GM21528 (cell line): ENCODE measurements at regions not wholly inside any gene's neighbourhood (a gene's known extent, or its start where the extent isn't known, plus 50 kb on each side); places are given as distances from the start of the nearest gene placed in this dataset.
"Not testable (repeated sequence)": the region's sequence is repeated elsewhere in the genome, so short reads cannot be mapped to it uniquely, and the experiment has no call there.

Experiments used
- ATAC-seq: cut with Tn5 transposase; IDR thresholded peaks from one replicate; pipeline ENCODE4 v1.9.1; 2021; ENCODE audit warnings: mild to moderate bottlenecking, moderate library complexity; ENCODE audit not compliant: unreplicated experiment, low FRiP score

GRCh38 chr1:120465900-120466299 lies 51.1 kb downstream of the NBPF8 start:
- not testable (repeated sequence) for ATAC-seq

GRCh38 chr1:120477663-120478062 lies 62.8 kb downstream of the NBPF8 start:
- ATAC-seq, result not testable (repeated sequence)

GRCh38 chr1:120478400-120478799 lies 63.6 kb downstream of the NBPF8 start:
- ATAC-seq, result not testable (repeated sequence)

- ATAC-seq, result not testable (repeated sequence)
Observed at GRCh38 chr1:120487542-120487941, 72.7 kb downstream of the NBPF8 start.

- ATAC-seq, result not testable (repeated sequence)
Observed at GRCh38 chr1:120489217-120489616, 74.4 kb downstream of the NBPF8 start.

- not testable (repeated sequence) for ATAC-seq
Observed at GRCh38 chr1:120497145-120497544, 82.3 kb downstream of the NBPF8 start.

- not testable (repeated sequence) for ATAC-seq
Observed at GRCh38 chr1:120503284-120503683, 88.4 kb downstream of the NBPF8 start.

- not testable (repeated sequence) for ATAC-seq
Observed at GRCh38 chr1:120506352-120506751, 91.5 kb downstream of the NBPF8 start.

- ATAC-seq, result not testable (repeated sequence)
Observed at GRCh38 chr1:120508351-120508750, 93.5 kb downstream of the NBPF8 start.

GRCh38 chr1:120509258-120509657 lies 94.4 kb downstream of the NBPF8 start:
- ATAC-seq, result not testable (repeated sequence)

GRCh38 chr1:120513099-120513498 lies 98.3 kb downstream of the NBPF8 start:
- not testable (repeated sequence) for ATAC-seq

GRCh38 chr1:120513531-120513930 lies 98.7 kb downstream of the NBPF8 start:
- not testable (repeated sequence) for ATAC-seq

GRCh38 chr1:120519196-120519595 lies 104.4 kb downstream of the NBPF8 start:
- ATAC-seq, result not testable (repeated sequence)

- ATAC-seq, result not testable (repeated sequence)
Observed at GRCh38 chr1:120524416-120524815, 109.6 kb downstream of the NBPF8 start.

- ATAC-seq, result not testable (repeated sequence)
Observed at GRCh38 chr1:120525386-120525785, 110.6 kb downstream of the NBPF8 start.

- not testable (repeated sequence) for ATAC-seq
Observed at GRCh38 chr1:120529475-120530089, 114.7 kb downstream of the NBPF8 start.

GRCh38 chr1:120531455-120531854 lies 116.6 kb downstream of the NBPF8 start:
- ATAC-seq, result not testable (repeated sequence)

- ATAC-seq, result not testable (repeated sequence)
Observed at GRCh38 chr1:120534361-120535047, 119.7 kb downstream of the NBPF8 start.

GRCh38 chr1:120535052-120535451 lies 120.2 kb downstream of the NBPF8 start:
- ATAC-seq, result not testable (repeated sequence)

- not testable (repeated sequence) for ATAC-seq
Observed at GRCh38 chr1:120541394-120541793, 126.6 kb downstream of the NBPF8 start.

- not testable (repeated sequence) for ATAC-seq
Observed at GRCh38 chr1:120542365-120542764, 127.5 kb downstream of the NBPF8 start.

- not testable (repeated sequence) for ATAC-seq
Observed at GRCh38 chr1:120542940-120543339, 128.1 kb downstream of the NBPF8 start.
